Upper lobe of left lung (tissue), 6 donors: ENCODE measurements at regions not wholly inside any gene's neighbourhood (a gene's known extent, or its start where the extent isn't known, plus 50 kb on each side); places are given as distances from the start of the nearest gene placed in this dataset.

Experiments
- ATAC-seq, 2 donors: fragments of 200-7000 bp; cut with Tn5 transposase; one replicate each; pipeline ENCODE4 v1.9.1; 2022; ENCODE audit warnings: mild to moderate bottlenecking in 2 of 2, moderate library complexity in 2 of 2; ENCODE audit not compliant: low FRiP score in 2 of 2
- DNase-seq, 2 donors: peaks; one replicate each; pipeline ENCODE4 v3.0.0-alpha.2; 2019 to 2020
- H3K27ac ChIP-seq, 4 donors: fragments of 200-600 bp; sonication (generic); one replicate each; pipeline ENCODE4 v1.5.1; 2016 to 2019
- H3K27me3 ChIP-seq, 4 donors: fragments of 200-600 bp; sonication (generic); one replicate each; pipeline ENCODE4 v1.5.1; 2017 to 2019
- H3K36me3 ChIP-seq, 4 donors: fragments of 200-600 bp; sonication (generic); one replicate each; pipeline ENCODE4 v1.5.1; 2016 to 2019
- H3K4me1 ChIP-seq, 4 donors: fragments of 200-600 bp; sonication (generic); one replicate each; pipeline ENCODE4 v1.5.1; 2018 to 2019
- H3K4me3 ChIP-seq, 4 donors: fragments of 200-600 bp; sonication (generic); one replicate each; pipeline ENCODE4 v1.5.1; 2017 to 2019; ENCODE audit warnings: mild to moderate bottlenecking in 2 of 4, moderate library complexity in 1 of 4
- H3K9me3 ChIP-seq, 4 donors: fragments of 200-600 bp; sonication (generic); one replicate each; pipeline ENCODE4 v1.5.1; 2018 to 2019
- EP300 ChIP-seq, 4 donors: sonication (generic); formaldehyde crosslinking; IDR thresholded peaks; one replicate each; pipeline ENCODE4 v1.5.1; 2017; ENCODE audit warnings: antibody characterized with exemption in 4 of 4, control low read depth in 2 of 4
- POLR2A ChIP-seq, 4 donors: fragments of 450-650 bp; IDR thresholded peaks; one replicate each; pipeline ENCODE4 v1.5.1; 2016 to 2017; ENCODE audit warnings: antibody characterized with exemption in 4 of 4, mild to moderate bottlenecking in 2 of 4
- POLR2AphosphoS5 ChIP-seq, 2 donors: sonication (generic); formaldehyde crosslinking; IDR thresholded peaks; one replicate each; pipeline ENCODE4 v1.5.1; 2017; ENCODE audit warnings: antibody characterized with exemption in 2 of 2
- WGBS, 2 donors: methylation state at CpG; one replicate each; pipeline ENCODE4 v1.1.5; 2017 to 2018; 5-methylcytosine and 5-hydroxymethylcytosine counted together
- TF ChIP-seq, protein P1 (sequence below), 6 experiments: fragments of 450-650 bp in 4 of 6; fragments of 200-600 bp in 2 of 6; sonication (generic) in 2 of 6; IDR thresholded peaks; one replicate each; pipeline ENCODE4 v1.5.1; 2016 to 2019; ENCODE audit warnings: antibody characterized with exemption in 6 of 6
- donor health status: DM: no; HTN: no; CAD: no; lungs with moderate emphysema.
- donor health status: DM: no; HTN: yes; CAD: no; lungs with severe emphysema.

- TF ChIP-seq EP300 (IDR thresholded peaks at IDR 0.05): no peak
- no peak for TF ChIP-seq POLR2A (IDR thresholded peaks at IDR 0.05)
- TF ChIP-seq, protein P1, sequence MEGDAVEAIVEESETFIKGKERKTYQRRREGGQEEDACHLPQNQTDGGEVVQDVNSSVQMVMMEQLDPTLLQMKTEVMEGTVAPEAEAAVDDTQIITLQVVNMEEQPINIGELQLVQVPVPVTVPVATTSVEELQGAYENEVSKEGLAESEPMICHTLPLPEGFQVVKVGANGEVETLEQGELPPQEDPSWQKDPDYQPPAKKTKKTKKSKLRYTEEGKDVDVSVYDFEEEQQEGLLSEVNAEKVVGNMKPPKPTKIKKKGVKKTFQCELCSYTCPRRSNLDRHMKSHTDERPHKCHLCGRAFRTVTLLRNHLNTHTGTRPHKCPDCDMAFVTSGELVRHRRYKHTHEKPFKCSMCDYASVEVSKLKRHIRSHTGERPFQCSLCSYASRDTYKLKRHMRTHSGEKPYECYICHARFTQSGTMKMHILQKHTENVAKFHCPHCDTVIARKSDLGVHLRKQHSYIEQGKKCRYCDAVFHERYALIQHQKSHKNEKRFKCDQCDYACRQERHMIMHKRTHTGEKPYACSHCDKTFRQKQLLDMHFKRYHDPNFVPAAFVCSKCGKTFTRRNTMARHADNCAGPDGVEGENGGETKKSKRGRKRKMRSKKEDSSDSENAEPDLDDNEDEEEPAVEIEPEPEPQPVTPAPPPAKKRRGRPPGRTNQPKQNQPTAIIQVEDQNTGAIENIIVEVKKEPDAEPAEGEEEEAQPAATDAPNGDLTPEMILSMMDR (IDR thresholded peaks at IDR 0.05): no peak
- TF ChIP-seq POLR2AphosphoS5 (IDR thresholded peaks at IDR 0.05): no peak
- Histone ChIP-seq H3K4me1 (no peaks in the 10 kb centered on the region), H3K9me3 (no peaks in the 10 kb centered on the region), H3K36me3 (no peaks in the 10 kb centered on the region), H3K27me3 (no peaks in the 10 kb centered on the region), H3K27ac (no peak overlapping the region), H3K4me3 (no peak overlapping the region)
- DNase-seq: no peak
- 86 to 92% methylated on average over 4 of the region's 4 CpGs for WGBS, 2 donors
- ATAC-seq: no peak
Measured at GRCh38 chr10:118498623-118499022, 96.8 kb downstream of the PRLHR start.

DNA sequence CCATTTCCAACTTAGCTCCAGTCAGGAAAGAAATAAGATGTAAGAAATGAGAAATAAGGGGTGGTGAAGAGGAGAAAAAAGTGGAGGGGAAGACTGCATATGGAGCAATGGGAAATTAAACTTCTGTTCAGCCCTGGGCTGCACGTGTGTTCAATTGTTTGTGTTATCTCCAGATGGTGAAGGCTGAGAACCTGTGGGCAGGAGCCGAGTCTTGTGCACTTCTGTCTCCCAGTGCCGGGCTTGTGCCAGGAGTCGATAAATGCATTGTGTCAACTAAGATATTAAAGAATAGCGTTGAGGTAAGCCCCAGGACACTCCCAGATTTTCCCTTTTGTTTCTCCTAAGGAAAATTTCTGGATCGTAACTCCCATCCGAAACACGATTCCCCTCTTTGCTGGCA lies 98.2 kb downstream of the PRLHR start:
- Histone ChIP-seq H3K9me3 (no peaks in the 10 kb centered on the region), H3K27ac (no peak overlapping the region), H3K27me3 (no peaks in the 10 kb centered on the region), H3K4me1 (no peaks in the 10 kb centered on the region), H3K4me3 (no peak overlapping the region), H3K36me3 (no peaks in the 10 kb centered on the region)
- no peak for TF ChIP-seq POLR2A (IDR thresholded peaks at IDR 0.05)
- TF ChIP-seq, protein P1 (IDR thresholded peaks at IDR 0.05): no peak
- no peak for TF ChIP-seq EP300 (IDR thresholded peaks at IDR 0.05)
- no peak for TF ChIP-seq POLR2AphosphoS5 (IDR thresholded peaks at IDR 0.05)
- WGBS, 2 donors: 77 to 81% methylated on average over 8 of the region's 8 CpGs
- ATAC-seq (no peak), DNase-seq (no peak)

DNA sequence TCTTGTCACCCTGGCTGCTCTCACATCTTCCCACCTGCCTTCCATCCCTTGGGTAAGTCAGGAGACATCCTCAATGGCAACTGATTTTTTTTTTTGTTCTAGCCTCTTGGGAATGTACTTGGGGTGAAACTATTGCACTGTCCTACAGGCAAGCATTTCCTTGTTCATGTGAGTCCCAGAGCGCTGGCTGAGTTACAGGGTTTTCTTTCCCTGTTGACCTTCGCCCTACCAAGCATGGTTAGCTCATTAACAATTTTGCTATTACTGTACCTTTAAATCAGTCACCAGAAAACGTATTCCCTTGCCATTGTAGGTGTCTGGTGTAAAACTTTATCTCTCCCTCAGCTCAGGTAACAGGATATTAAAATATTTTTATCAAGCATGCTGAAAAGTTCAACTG lies 98.9 kb downstream of the PRLHR start:
- H3K4me3 ChIP-seq: no peak overlapping the region
- no peaks in the 10 kb centered on the region for H3K9me3 ChIP-seq
- H3K27ac ChIP-seq: no peak overlapping the region
- no peak for TF ChIP-seq POLR2AphosphoS5 (IDR thresholded peaks at IDR 0.05)
- TF ChIP-seq, protein P1 (IDR thresholded peaks at IDR 0.05): no peak
- TF ChIP-seq EP300 (IDR thresholded peaks at IDR 0.05): no peak
- no peak for TF ChIP-seq POLR2A (IDR thresholded peaks at IDR 0.05)
- WGBS, 2 donors: 54 to 56% methylated on average over 3 of the region's 3 CpGs
- H3K4me1 ChIP-seq: no peaks in the 10 kb centered on the region
- no peaks in the 10 kb centered on the region for H3K36me3 ChIP-seq
- DNase-seq (no peak), ATAC-seq (no peak)
- H3K27me3 ChIP-seq: no peaks in the 10 kb centered on the region

DNA sequence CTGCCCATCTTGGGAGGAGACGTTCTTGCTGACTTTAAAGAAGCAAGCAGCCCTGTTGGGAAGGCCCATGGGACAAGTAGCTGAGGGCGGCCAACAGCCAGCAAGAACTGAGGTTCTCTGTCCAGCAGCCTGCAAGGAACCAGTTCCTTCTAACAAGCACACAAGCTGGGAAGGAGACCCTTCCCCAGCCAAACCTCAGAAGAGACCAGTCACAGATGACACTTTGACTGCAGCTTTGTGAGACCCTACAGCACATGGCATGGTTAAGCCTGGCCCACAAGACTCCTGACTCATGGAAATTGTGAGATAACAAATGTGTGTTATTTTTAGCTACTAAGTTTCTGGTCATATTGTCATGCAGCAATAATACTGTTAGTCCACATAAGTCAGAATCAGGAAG lies 99.9 kb downstream of the PRLHR start:
- 97 to 100% methylated on average over 2 of the region's 2 CpGs for WGBS, 2 donors
- Histone ChIP-seq H3K27ac (no peak overlapping the region), H3K36me3 (no peaks in the 10 kb centered on the region), H3K4me1 (no peaks in the 10 kb centered on the region), H3K9me3 (no peaks in the 10 kb centered on the region), H3K4me3 (no peak overlapping the region), H3K27me3 (no peaks in the 10 kb centered on the region)
- TF ChIP-seq POLR2A (IDR thresholded peaks at IDR 0.05): no peak
- TF ChIP-seq EP300 (IDR thresholded peaks at IDR 0.05): no peak
- TF ChIP-seq, protein P1 (IDR thresholded peaks at IDR 0.05): no peak
- no peak for TF ChIP-seq POLR2AphosphoS5 (IDR thresholded peaks at IDR 0.05)
- DNase-seq (no peak), ATAC-seq (no peak)

DNA sequence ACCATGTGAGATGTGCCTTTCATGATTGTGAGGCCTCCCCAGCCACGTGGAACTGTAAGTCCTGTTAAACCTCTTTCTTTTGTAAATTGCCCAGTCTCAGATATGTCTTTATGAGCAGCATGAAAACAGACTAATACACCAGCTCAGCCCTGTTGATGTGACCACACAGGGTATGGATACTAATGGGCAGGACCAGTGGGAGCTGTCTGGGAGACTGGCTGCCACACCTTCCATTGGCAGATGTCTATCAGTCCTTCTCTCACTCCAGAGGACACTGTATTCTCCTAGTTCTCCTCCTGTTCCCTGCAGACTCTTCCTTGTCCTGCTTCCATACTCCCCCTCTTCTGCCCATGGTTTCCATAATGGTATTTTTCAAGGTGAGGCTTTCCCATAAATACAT lies 104.4 kb downstream of the PRLHR start:
- no peaks in the 10 kb centered on the region for H3K9me3 ChIP-seq
- DNase-seq (no peak), ATAC-seq (no peak)
- 25 to 31% methylated on average over 1 of the region's 1 CpG for WGBS, 2 donors
- no peak overlapping the region for H3K27ac ChIP-seq
- H3K4me3 ChIP-seq: no peak overlapping the region
- TF ChIP-seq POLR2A (IDR thresholded peaks at IDR 0.05): no peak
- no peaks in the 10 kb centered on the region for H3K36me3 ChIP-seq
- H3K4me1 ChIP-seq: no peaks in the 10 kb centered on the region
- H3K27me3 ChIP-seq: no peaks in the 10 kb centered on the region
